SK-N-SH treated with all-trans-retinoic acid at 6 μM for 48 hours (cell line): ENCODE measurements at regions not wholly inside any gene's neighbourhood (a gene's known extent, or its start where the extent isn't known, plus 50 kb on each side); places are given as distances from the start of the nearest gene placed in this dataset.

Source experiments
- CREB5 ChIP-seq: fragments of 250-450 bp; sonication (Bioruptor Pico); IDR thresholded peaks from 2 replicates; pipeline ENCODE4 v1.5.1; 2020; ENCODE audit warnings: low read depth, mild to moderate bottlenecking, moderate library complexity
- CSDC2 ChIP-seq: fragments of 250-450 bp; sonication (Bioruptor Pico); IDR thresholded peaks from 2 replicates; pipeline ENCODE4 v1.5.0; 2020; ENCODE audit warnings: mild to moderate bottlenecking, moderate library complexity
- ESRRG ChIP-seq: fragments of 250-450 bp; sonication (Bioruptor Pico); IDR thresholded peaks from 2 replicates; pipeline ENCODE4 v1.6.1; 2021; ENCODE audit warnings: mild to moderate bottlenecking
- GLIS3 ChIP-seq: fragments of 250-450 bp; sonication (Bioruptor Pico); IDR thresholded peaks from 2 replicates; pipeline ENCODE4 v1.5.0; 2020; ENCODE audit warnings: mild to moderate bottlenecking, moderate library complexity
- ISL1 ChIP-seq: fragments of 250-450 bp; sonication (Bioruptor Pico); IDR thresholded peaks from 2 replicates; pipeline ENCODE4 v2.1.2; 2022; ENCODE audit warnings: mild to moderate bottlenecking, moderate library complexity
- OSR1 ChIP-seq: fragments of 250-450 bp; sonication (Bioruptor Pico); IDR thresholded peaks from 2 replicates; pipeline ENCODE4 v1.8.0; 2022; ENCODE audit warnings: moderate library complexity, mild to moderate bottlenecking, inconsistent platforms
- PATZ1 ChIP-seq: fragments of 250-450 bp; sonication (Bioruptor Pico); IDR thresholded peaks from 2 replicates; pipeline ENCODE4 v1.8.0; 2020; ENCODE audit warnings: mild to moderate bottlenecking, moderate library complexity, borderline replicate concordance
- POU6F1 ChIP-seq: fragments of 250-450 bp; sonication (Bioruptor Pico); IDR thresholded peaks from 2 replicates; pipeline ENCODE4 v1.8.0; 2021; ENCODE audit warnings: low read depth, mild to moderate bottlenecking, moderate library complexity, borderline replicate concordance
- RARB ChIP-seq: fragments of 250-450 bp; sonication (Bioruptor Pico); IDR thresholded peaks from 2 replicates; pipeline ENCODE4 v1.8.0; 2021; ENCODE audit warnings: mild to moderate bottlenecking, moderate library complexity
- TCF4 ChIP-seq: fragments of 250-450 bp; sonication (Bioruptor Pico); IDR thresholded peaks from 2 replicates; pipeline ENCODE4 v1.8.0; 2021; ENCODE audit warnings: mild to moderate bottlenecking, moderate library complexity, borderline replicate concordance
- TOX ChIP-seq: fragments of 250-450 bp; sonication (Bioruptor Pico); IDR thresholded peaks from 2 replicates; pipeline ENCODE4 v1.8.0; 2021; ENCODE audit warnings: mild to moderate bottlenecking, moderate library complexity, borderline replicate concordance
- ZFP30 ChIP-seq: fragments of 450-650 bp; formaldehyde crosslinking; IDR thresholded peaks from 2 replicates; pipeline ENCODE4 v1.5.0; 2022; ENCODE audit warnings: mild to moderate bottlenecking, moderate library complexity
- ZNF565 ChIP-seq: fragments of 450-650 bp; formaldehyde crosslinking; conservative IDR thresholded peaks from 2 replicates; pipeline ENCODE4 v1.5.0; 2020; ENCODE audit warnings: low read depth, mild to moderate bottlenecking, moderate library complexity
- ZNF70 ChIP-seq: fragments of 450-650 bp; formaldehyde crosslinking; IDR thresholded peaks from 2 replicates; pipeline ENCODE4 v1.5.0; 2020; ENCODE audit warnings: mild to moderate bottlenecking, moderate library complexity

DNA sequence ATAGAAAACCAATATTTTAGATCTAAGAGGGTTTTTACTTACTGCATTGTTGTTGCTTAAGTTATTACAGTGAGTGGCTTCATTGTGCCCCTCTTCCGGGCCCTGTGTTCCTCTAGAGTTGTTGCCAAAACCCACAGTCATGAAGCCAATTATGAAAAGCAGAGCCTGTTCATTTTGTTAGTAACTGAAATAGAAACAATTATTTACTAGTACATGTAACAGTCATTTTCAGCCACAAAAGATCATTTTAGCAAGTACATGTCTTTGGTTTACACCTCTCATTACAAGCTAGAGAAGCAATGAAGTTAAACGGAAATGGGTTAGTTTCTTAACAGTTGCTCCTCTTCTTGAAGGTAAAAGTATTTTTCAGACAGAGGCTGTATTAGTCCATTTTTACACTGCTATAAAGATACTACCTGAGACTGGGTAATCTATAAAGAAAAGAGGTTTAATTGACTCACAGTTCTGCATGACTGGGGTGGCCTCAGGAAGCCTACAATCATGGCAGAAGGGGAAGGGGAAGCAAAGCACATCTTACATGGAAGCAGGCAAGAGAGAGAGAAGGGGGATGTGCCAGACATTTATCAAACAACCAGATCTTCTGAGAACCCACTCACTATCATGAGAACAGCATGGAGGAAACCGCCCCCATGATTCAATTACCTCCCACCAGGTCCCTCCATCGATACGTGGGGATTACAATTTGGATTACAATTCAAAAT, 380.5 kb downstream of the SFMBT2 start:
- TF ChIP-seq POU6F1 (CRISPR knock-in tag), result no peak
- TF ChIP-seq CREB5 (CRISPR knock-in tag), result no peak
- no peak for TF ChIP-seq ESRRG (CRISPR knock-in tag)
- no peak for TF ChIP-seq GLIS3 (CRISPR knock-in tag)
- no peak for TF ChIP-seq TOX (CRISPR knock-in tag)
- no peak for TF ChIP-seq PATZ1 (CRISPR knock-in tag)
- no peak for TF ChIP-seq ZFP30 (CRISPR knock-in tag)
- no peak for TF ChIP-seq OSR1 (CRISPR knock-in tag)
- TF ChIP-seq RARB, result no peak
- TF ChIP-seq ISL1 (CRISPR knock-in tag), result no peak
- TF ChIP-seq ZNF70 (CRISPR knock-in tag), result no peak
- no peak for TF ChIP-seq TCF4 (CRISPR knock-in tag)
- TF ChIP-seq ZNF565 (CRISPR knock-in tag), result no peak
- no peak for TF ChIP-seq CSDC2 (CRISPR knock-in tag)
